GM21360 (cell line): ENCODE measurements at regions not wholly inside any gene's neighbourhood (a gene's known extent, or its start where the extent isn't known, plus 50 kb on each side); places are given as distances from the start of the nearest gene placed in this dataset.

Experiments used
- ATAC-seq: cut with Tn5 transposase; IDR thresholded peaks from one replicate; pipeline ENCODE4 v1.9.1; 2021; ENCODE audit warnings: mild to moderate bottlenecking, moderate library complexity; ENCODE audit not compliant: unreplicated experiment

- no peak for ATAC-seq
These were observed 596.7 kb upstream of the MKI67 start for GRCh38 chr10:128722947-128723346.

DNA sequence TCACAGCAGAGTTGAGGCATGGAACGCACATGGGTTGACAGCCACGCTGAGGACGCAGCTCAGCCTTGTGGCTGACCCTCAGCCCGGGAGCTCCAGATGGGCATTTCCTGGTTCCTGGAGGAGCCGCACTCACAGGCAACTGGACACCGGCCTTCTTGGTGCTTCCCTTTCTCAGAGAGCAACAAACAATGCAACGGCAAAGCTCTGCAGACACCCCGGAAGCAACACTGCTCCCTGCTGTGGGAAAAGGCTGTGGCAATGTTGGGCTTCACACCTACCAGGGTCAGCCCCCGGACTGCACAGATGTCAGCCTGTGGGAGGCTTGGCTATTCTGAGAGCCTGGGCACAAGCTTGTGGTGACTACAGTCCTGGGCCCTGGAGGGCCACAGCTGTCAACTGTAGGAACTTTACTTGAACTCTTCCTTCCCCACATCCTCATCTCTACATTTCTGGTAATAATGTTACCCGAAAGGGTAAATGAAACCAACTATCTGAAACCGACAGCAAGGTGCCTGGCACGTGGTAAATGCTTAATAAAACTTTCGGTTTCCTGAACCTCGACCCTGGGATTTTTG, 597.5 kb upstream of the MKI67 start:
- no peak for ATAC-seq

- no peak for ATAC-seq
These were observed 599.3 kb upstream of the MKI67 start for GRCh38 chr10:128725531-128725930.

DNA sequence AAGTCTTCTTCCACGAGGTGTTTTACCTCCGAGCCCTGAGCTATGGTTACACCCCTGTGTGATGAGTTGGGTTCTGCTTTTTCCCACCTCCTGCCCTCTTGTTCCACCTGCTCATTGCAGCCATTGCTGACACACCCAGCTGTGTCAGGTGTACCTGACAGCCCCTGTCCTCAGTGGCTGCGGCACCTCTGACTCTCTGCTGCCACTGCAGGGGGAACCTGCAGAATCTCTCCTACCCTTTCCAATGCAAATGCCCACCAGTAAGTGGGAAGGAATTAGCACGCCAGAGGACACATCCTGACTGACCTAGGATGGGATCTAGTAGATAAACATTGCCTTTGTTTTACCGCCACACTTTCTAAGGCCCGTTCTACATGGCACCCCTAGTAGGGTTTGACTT, 600.9 kb upstream of the MKI67 start:
- ATAC-seq, result no peak

DNA sequence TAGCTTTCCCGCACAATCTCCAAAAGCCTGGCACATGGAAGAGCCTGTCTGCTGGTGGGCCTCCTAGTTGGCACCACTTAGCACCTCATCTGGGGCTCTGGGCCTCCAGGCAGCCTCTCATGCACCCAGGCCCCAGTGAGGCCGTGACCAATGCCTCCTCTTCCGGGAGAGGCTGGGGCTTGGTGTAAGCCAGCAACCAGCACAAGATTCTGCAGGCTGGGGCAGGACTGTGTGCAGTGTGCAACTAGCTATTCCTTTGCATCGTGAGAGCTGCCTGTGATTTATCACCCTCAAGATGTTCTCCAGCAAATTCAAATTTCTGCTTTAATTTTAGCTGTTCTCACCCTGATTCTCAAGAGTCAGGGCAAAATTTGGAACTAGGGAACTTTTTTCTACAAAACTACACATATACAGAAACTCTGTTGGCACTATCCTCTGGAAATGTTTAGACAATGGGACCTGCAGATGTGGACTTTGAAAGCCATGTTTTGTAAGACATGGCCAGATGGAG, 603.7 kb upstream of the MKI67 start:
- no peak for ATAC-seq

DNA sequence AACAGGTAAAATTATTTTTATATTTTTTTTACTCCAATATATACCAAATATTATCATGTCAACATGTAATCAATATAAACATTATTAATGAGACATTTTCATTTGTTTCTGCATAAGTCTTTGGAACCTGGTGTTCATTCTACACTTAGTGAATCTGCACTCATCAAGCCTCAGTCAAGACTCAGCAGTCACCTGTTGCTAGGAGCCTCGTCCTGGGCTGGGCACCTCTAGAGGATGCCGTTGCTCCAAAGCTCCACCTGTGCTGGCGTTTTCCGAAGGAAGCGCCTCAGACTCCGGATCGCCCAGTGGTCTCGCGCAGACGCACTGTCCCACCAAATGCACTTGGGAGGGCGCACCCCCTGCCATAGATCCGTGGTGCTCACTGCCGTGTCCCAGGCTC, 604.7 kb upstream of the MKI67 start:
- ATAC-seq, result no peak

DNA sequence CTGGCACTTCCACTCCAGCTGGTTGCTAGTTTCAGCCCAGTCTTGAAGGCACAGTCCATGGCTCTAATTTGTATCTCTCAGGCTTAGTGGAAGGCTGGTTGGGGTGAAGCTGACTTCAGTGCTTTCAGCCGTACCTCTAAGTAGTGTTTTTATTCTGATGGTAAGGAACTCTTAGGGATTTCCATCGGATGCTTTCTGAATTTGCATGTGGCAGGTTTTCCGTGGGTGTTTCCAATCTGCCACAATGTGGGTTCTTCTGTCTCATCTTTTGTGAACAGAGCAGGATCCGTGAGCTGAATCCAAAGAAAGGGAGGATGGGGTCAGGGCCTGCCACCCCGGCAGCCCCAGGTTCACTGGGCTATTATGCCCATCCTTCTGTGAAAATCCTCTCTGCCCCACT, 607.9 kb upstream of the MKI67 start:
- no peak for ATAC-seq

DNA sequence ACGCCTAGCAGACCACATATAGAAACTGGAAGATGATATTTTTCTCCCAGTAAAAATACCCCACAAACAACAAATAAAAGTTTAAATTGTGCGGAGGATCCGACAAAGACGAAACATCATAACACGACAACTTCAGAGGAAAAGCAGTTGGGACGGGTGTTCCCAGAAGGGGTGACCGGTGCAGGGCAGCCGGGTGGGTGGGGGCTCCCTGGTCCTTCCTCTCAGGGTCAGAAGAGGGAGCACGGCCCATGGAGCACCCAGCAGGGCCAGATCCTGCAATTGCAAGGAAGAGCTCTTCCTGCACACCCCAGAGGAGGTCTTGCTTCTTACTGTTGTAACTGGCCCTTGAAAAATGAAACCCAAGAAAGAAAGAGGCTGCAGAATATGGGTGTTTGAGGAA, 608.5 kb upstream of the MKI67 start:
- ATAC-seq, result no peak

DNA sequence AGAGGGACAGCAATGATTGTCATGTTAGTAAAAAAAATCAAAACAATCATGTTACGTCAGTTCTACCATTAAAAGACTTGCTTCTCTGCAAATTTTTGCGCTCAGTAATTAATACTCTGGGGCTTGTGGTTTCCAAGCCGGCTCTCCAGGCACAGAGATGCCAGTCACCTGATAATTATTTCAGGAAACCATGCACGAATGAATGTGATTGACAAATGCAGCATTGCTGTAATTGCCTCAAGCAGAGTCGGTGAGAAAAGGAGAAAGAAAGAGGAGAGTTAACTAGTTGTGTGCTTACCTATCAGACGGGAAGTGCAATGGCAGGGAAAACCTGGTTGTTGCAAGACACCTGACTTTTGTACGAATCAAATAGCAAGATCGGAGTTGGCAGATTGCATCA, 609.8 kb upstream of the MKI67 start:
- no peak for ATAC-seq

GRCh38 chr10:128738386-128738915, 612.2 kb upstream of the MKI67 start:
- ATAC-seq, result no peak

- ATAC-seq, result no peak
These were observed 613.7 kb upstream of the MKI67 start for GRCh38 chr10:128739930-128740329.

DNA sequence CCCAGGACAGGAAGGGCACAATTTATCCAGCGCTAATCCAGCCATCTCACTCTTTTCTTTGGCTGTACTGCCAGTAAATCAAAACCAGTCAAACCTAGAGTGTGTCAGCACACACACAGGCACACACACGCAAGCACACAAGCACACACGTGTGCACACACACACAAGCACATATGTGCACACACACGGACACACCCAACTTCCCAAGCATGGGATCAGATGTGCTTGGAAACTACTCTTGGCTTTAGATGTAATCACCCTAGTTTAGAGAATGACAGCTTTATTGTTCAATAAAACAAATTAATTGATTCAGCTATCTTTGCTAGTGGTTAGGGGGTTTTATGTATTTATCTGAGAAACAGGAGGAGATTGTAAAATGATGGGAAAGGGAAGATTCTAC, 615.0 kb upstream of the MKI67 start:
- no peak for ATAC-seq

- no peak for ATAC-seq
These were observed 615.5 kb upstream of the MKI67 start for GRCh38 chr10:128741680-128742079.

- ATAC-seq, result no peak
These were observed 617.9 kb upstream of the MKI67 start for GRCh38 chr10:128744092-128744491.

GRCh38 chr10:128744811-128745305, 618.6 kb upstream of the MKI67 start:
- no peak for ATAC-seq

GRCh38 chr10:128747582-128748346, 621.5 kb upstream of the MKI67 start:
- no peak for ATAC-seq

DNA sequence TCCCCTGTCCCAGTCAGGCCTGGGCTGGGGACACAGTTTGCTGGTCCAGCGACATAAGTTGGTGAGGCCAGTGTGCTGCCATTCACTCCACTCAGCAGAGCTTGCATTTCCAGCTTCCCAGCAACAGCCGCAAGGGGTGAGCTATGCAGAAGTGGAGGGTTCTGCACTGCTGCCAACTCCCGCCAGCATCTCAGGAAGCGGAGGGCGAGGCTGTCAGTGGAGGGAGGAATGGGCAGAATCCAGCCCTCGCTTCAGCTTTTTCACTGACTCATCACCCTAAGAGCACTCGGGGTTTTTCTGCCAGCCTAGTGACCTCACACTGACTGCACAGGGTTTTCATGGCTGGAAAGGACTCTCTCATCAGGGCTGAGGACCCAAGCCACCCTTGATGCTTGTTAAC, 625.1 kb upstream of the MKI67 start:
- ATAC-seq, result no peak

DNA sequence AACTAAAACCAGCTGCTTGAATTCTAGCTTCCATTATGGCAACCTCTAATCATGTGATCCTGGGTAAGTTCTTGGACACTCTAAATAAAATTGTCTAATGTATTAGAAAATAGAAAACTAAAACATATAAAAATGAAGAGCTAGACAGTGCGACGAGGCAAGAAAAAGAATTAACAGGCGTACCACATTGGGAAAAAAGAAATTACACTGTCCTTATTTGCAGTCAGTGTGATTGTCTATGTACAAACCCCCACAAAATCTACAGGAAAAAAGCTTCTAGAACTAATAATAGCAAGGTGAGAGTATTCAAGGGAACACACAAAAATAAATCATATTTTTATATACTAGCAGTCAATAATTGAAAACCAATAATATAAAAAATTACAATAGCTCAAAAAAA, 625.6 kb upstream of the MKI67 start:
- no peak for ATAC-seq

- no peak for ATAC-seq
These were observed 633.0 kb upstream of the MKI67 start for GRCh38 chr10:128759174-128759573.

DNA sequence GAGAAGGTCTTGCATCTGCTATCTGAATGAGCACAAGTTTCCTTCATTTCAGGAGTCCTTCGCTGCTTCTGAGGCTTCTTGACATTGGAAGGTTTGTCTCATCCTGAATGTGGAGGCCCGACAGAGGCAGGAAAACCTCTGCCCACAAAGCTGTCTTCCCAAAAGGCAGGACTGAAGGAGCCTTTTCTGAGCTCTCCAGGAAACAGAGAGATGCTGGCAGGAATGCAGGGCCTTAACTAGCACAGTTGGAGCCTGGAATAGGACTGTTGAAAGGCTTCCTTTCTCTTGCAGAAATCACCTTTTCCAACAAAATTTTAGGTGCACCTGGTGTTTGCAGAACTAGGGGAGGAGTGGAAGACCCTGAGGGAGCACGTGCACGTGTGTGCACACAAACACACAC, 637.4 kb upstream of the MKI67 start:
- no peak for ATAC-seq

DNA sequence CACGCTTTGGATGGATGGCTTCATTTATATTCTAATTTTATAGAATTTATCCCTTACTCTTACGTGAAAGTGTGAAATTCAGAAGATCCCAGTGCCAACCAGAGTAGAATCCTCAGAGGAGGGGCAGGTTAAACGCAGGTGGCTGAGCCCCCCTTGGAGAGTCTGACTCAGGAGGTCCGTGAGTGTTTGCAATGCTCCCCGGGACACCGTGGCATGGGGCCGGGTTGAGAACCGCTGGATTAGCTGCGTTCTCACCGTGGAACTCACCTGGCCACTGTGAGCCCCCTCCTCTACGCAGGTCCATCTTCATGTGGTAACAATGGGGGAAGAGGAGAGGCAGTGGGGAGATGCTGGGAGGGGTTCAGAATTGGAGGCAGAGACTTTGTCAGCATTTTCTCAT, 638.0 kb upstream of the MKI67 start:
- ATAC-seq, result no peak

DNA sequence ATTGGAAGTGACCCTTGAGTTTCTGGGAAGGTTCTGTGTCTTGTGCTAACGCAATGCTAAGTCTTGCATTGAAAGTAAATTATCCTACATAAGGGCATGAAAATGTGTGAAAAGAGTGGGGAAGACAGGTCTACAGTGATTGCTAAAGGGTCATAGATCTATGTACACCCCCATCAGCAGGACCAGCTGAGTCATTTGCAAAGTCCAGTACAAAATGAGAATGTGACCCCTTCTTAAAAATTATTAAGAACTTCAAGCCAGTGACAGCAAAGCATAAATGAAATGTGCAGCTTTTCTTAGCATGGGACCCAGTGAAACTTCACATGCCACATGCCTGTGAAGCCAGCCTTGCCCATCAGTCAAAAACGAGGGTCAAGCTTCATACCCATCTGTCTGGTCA, 640.7 kb upstream of the MKI67 start:
- ATAC-seq, result no peak
